ENCODE measurements at regions not wholly inside any gene's neighbourhood (a gene's known extent, or its start where the extent isn't known, plus 50 kb on each side); places are given as distances from the start of the nearest gene placed in this dataset.

- no peak for TF ChIP-seq FOXP4 (CRISPR knock-in tag; IDR thresholded peaks at IDR 0.05)
- no peak for TF ChIP-seq CDX4 (CRISPR knock-in tag; IDR thresholded peaks at IDR 0.05; ENCODE audit: borderline replicate concordance)
- no peak for TF ChIP-seq CREB1 (CRISPR knock-in tag; IDR thresholded peaks at IDR 0.05)
- no peak for TF ChIP-seq MLX (CRISPR knock-in tag; IDR thresholded peaks at IDR 0.05)
Observed at GRCh38 chr10:4427532-4427931, 398.5 kb upstream of the AKR1E2 start (continued).

GRCh38 chr10:4426866-4427265, 399.1 kb upstream of the AKR1E2 start:
- ATAC-seq (no peak), DNase-seq (ENCODE audit: low spot score) (no peak)
- Mint-ChIP-seq H3K27ac (no peak overlapping the region), H3K4me1 (peaks cover 3% of the 10 kb centered on the region; the same call in 1 of the 2 replicates), H3K27me3 (ENCODE audit: low read depth) (no peaks in the 10 kb centered on the region), H3K36me3 (no peaks in the 10 kb centered on the region), H3K9me3 (no peaks in the 10 kb centered on the region), H3K4me3 (no peak overlapping the region)
- TF ChIP-seq PRDM15 (CRISPR knock-in tag; IDR thresholded peaks at IDR 0.05) (no peak), HMGA2 (CRISPR knock-in tag; IDR thresholded peaks at IDR 0.05) (no peak), ZNF232 (CRISPR knock-in tag; IDR thresholded peaks at IDR 0.05) (no peak), NFATC4 (CRISPR knock-in tag; IDR thresholded peaks at IDR 0.05) (no peak), ZNF425 (CRISPR knock-in tag; conservative IDR thresholded peaks at IDR 0.05) (no peak), ZNF317 (CRISPR knock-in tag; IDR thresholded peaks at IDR 0.05; ENCODE audit: borderline replicate concordance, low read depth) (no peak), TP53 (CRISPR knock-in tag; IDR thresholded peaks at IDR 0.05) (no peak), EMX1 (CRISPR knock-in tag; IDR thresholded peaks at IDR 0.05) (no peak)
- ChIA-PET CTCF (no interaction called here), POLR2A (no interaction called here)

GRCh38 chr10:4409319-4409718, 416.7 kb upstream of the AKR1E2 start:
- Mint-ChIP-seq H3K4me3 (no peak overlapping the region), H3K4me1 (no peaks in the 10 kb centered on the region), H3K27ac (no peak overlapping the region), H3K36me3 (no peaks in the 10 kb centered on the region), H3K27me3 (ENCODE audit: low read depth) (no peaks in the 10 kb centered on the region), H3K9me3 (no peaks in the 10 kb centered on the region)
- DNase-seq (ENCODE audit: low spot score) (no peak), ATAC-seq (no peak)
- CTCF ChIA-PET: no interaction called here
- POLR2A ChIA-PET: no interaction called here
- TF ChIP-seq TP53 (CRISPR knock-in tag; IDR thresholded peaks at IDR 0.05): no peak
- no peak for TF ChIP-seq MXD4 (CRISPR knock-in tag; IDR thresholded peaks at IDR 0.05; ENCODE audit: borderline replicate concordance)
- TF ChIP-seq JUN (CRISPR knock-in tag; IDR thresholded peaks at IDR 0.05): no peak
- TF ChIP-seq ZNF281 (CRISPR knock-in tag; IDR thresholded peaks at IDR 0.05): no peak
- TF ChIP-seq MAX (CRISPR knock-in tag; IDR thresholded peaks at IDR 0.05): no peak
- no peak for TF ChIP-seq HMGA2 (CRISPR knock-in tag; IDR thresholded peaks at IDR 0.05)
- TF ChIP-seq PRRX2 (CRISPR knock-in tag; IDR thresholded peaks at IDR 0.05): no peak
- no peak for TF ChIP-seq EMX1 (CRISPR knock-in tag; IDR thresholded peaks at IDR 0.05)
- no peak for TF ChIP-seq ZNF232 (CRISPR knock-in tag; IDR thresholded peaks at IDR 0.05)
- TF ChIP-seq FOXJ3 (CRISPR knock-in tag; IDR thresholded peaks at IDR 0.05; ENCODE audit: borderline replicate concordance): no peak
- TF ChIP-seq CREM (CRISPR knock-in tag; IDR thresholded peaks at IDR 0.05): no peak
- no peak for TF ChIP-seq TEAD1 (CRISPR knock-in tag; IDR thresholded peaks at IDR 0.05)
- no peak for TF ChIP-seq ZNF416 (CRISPR knock-in tag; IDR thresholded peaks at IDR 0.05)
- TF ChIP-seq NR1H2 (CRISPR knock-in tag; IDR thresholded peaks at IDR 0.05): no peak
- TF ChIP-seq NFE2L1 (CRISPR knock-in tag; IDR thresholded peaks at IDR 0.05): no peak
